T-cell (primary cell): ENCODE measurements at regions not wholly inside any gene's neighbourhood (a gene's known extent, or its start where the extent isn't known, plus 50 kb on each side); places are given as distances from the start of the nearest gene placed in this dataset.

ENCODE experiments used
- ATAC-seq, 4 experiments: fragments of 200-7000 bp in 3 of 4; fragments of 150-1000 bp in 1 of 4; cut with Tn5 transposase; replicated peaks in 1 of 4; 1 replicate in 3 of 4; 2 replicates in 1 of 4; pipeline ENCODE4 v1.10.0; 2021; ENCODE audit warnings: moderate library complexity in 3 of 4, mild to moderate bottlenecking in 2 of 4, moderate number of reproducible peaks in 1 of 4
- CTCF ChIA-PET, 2 donors: fragments of 300-600 bp; sonication (Branson Sonifier 250); formaldehyde crosslinking; loops; one replicate each; lab custom pipeline; 2022; ENCODE audit warnings: antibody characterized with exemption in 2 of 2; lab: Charles Lee
- POLR2A ChIA-PET, 2 donors: fragments of 300-600 bp; sonication (Branson Sonifier 250); formaldehyde crosslinking; loops; one replicate each; lab custom pipeline; 2022; ENCODE audit warnings: antibody characterized with exemption in 2 of 2; lab: Charles Lee
- DNase-seq, 35 experiments: peaks; one replicate each; pipeline versions ENCODE4 v3.0.0 to v3.0.0-alpha.2; 2013 to 2023
- H3K27ac ChIP-seq: one replicate; pipeline ENCODE4 v1.5.1; 2013; ENCODE audit warnings: low read length
- H3K27me3 ChIP-seq, 2 experiments: replicated peaks in 1 of 2; 1 replicate in 1 of 2; 2 replicates in 1 of 2; pipeline versions ENCODE4 v1.6.1 to v1.7.0; 2013; ENCODE audit warnings: low read length in 1 of 2, mixed read lengths in 1 of 2; ENCODE audit not compliant: control insufficient read depth in 2 of 2, insufficient read depth in 2 of 2; ENCODE audit errors: extremely low read depth in 1 of 2
- H3K36me3 ChIP-seq, 2 donors: 1 replicate in 1 of 2; 2 replicates in 1 of 2; pipeline versions ENCODE4 v1.6.1 to v1.7.0; 2013; ENCODE audit warnings: low read length in 1 of 2; ENCODE audit not compliant: control insufficient read depth in 2 of 2, insufficient read depth in 1 of 2; ENCODE audit errors: extremely low read depth in 1 of 2
- H3K4me1 ChIP-seq, 2 experiments: 1 replicate in 1 of 2; 2 replicates in 1 of 2; pipeline versions ENCODE4 v1.6.1 to v1.7.0; 2013; ENCODE audit warnings: low read length in 2 of 2, mixed read lengths in 1 of 2; ENCODE audit not compliant: insufficient read depth in 2 of 2, control insufficient read depth in 1 of 2; ENCODE audit errors: extremely low read depth in 1 of 2
- H3K4me3 ChIP-seq, 2 donors: 1 replicate in 1 of 2; 2 replicates in 1 of 2; pipeline versions ENCODE4 v1.5.1 to v1.7.0; 2013; ENCODE audit warnings: mild to moderate bottlenecking in 2 of 2, low read length in 1 of 2, moderate library complexity in 1 of 2; ENCODE audit not compliant: control insufficient read depth in 1 of 2; ENCODE audit errors: extremely low read depth in 1 of 2
- H3K9me3 ChIP-seq: 2 replicates; pipeline ENCODE4 v1.7.0; 2013
- H3K27ac Mint-ChIP-seq, 2 donors: one replicate each; pipeline ENCODE4 v1.8.0; 2020 to 2021; ENCODE audit warnings: mild to moderate bottlenecking in 2 of 2, mixed read lengths in 2 of 2
- H3K27me3 Mint-ChIP-seq, 2 donors: one replicate each; pipeline ENCODE4 v1.8.0; 2021 to 2022; ENCODE audit warnings: mixed read lengths in 2 of 2
- H3K36me3 Mint-ChIP-seq: one replicate; pipeline ENCODE4 v1.8.0; 2021; ENCODE audit warnings: mixed read lengths
- H3K4me1 Mint-ChIP-seq, 3 donors: one replicate each; pipeline ENCODE4 v1.8.0; 2020 to 2022; ENCODE audit warnings: mixed read lengths in 3 of 3, mild to moderate bottlenecking in 1 of 3
- H3K4me3 Mint-ChIP-seq, 3 donors: one replicate each; pipeline ENCODE4 v1.8.0; 2020 to 2022; ENCODE audit warnings: mild to moderate bottlenecking in 3 of 3, mixed read lengths in 3 of 3, moderate library complexity in 3 of 3
- H3K9me3 Mint-ChIP-seq, 3 donors: one replicate each; pipeline ENCODE4 v1.8.0; 2020 to 2022; ENCODE audit warnings: mixed read lengths in 3 of 3
- WGBS: methylation state at CpG from one replicate; pipeline ENCODE4 v1.1.5; 2013; ENCODE audit warnings: missing lambda C conversion rate; ENCODE audit not compliant: insufficient coverage; 5-methylcytosine and 5-hydroxymethylcytosine counted together

GRCh38 chr21:20703112-20703767 lies 295.0 kb upstream of the NCAM2 start:
- no peak for DNase-seq
- Histone ChIP-seq H3K27me3 (no peaks in the 10 kb centered on the region), H3K9me3 (no peaks in the 10 kb centered on the region), H3K4me1 (no peaks in the 10 kb centered on the region), H3K27ac (no peak overlapping the region), H3K36me3 (no peaks in the 10 kb centered on the region), H3K4me3 (no peak overlapping the region)
- 57% methylated on average over 1 of the region's 4 CpGs for WGBS
- POLR2A ChIA-PET, result no interaction called here
- CTCF ChIA-PET, result no interaction called here
- H3K4me1 Mint-ChIP-seq, result no peaks in the 10 kb centered on the region
- H3K4me3 Mint-ChIP-seq, result no peak overlapping the region
- H3K36me3 Mint-ChIP-seq, result no peaks in the 10 kb centered on the region
- H3K27ac Mint-ChIP-seq, result no peak overlapping the region
- no peak for ATAC-seq
- peaks cover 0 to 13% (median 8%) of the 10 kb centered on the region in 3 donors for H3K9me3 Mint-ChIP-seq
- no peaks in the 10 kb centered on the region for H3K27me3 Mint-ChIP-seq

- POLR2A ChIA-PET, result no interaction called here
- no peak overlapping the region for H3K27ac Mint-ChIP-seq
- no CpG with 5 or more reads among the region's 2 CpGs for WGBS
- H3K36me3 Mint-ChIP-seq, result no peaks in the 10 kb centered on the region
- no peaks in the 10 kb centered on the region for H3K27me3 ChIP-seq
- H3K4me3 Mint-ChIP-seq, result no peak overlapping the region
- no peak overlapping the region for H3K27ac ChIP-seq
- H3K9me3 ChIP-seq, result no peaks in the 10 kb centered on the region
- peaks cover 9 to 24% (median 11%) of the 10 kb centered on the region in 3 donors for H3K9me3 Mint-ChIP-seq
- H3K27me3 Mint-ChIP-seq, result no peaks in the 10 kb centered on the region
- H3K36me3 ChIP-seq, result no peaks in the 10 kb centered on the region
- CTCF ChIA-PET, result no interaction called here
- H3K4me1 Mint-ChIP-seq, result no peaks in the 10 kb centered on the region
- ATAC-seq, result no peak
- H3K4me1 ChIP-seq, result no peaks in the 10 kb centered on the region
- no peak overlapping the region for H3K4me3 ChIP-seq
- no peak for DNase-seq
Observed at GRCh38 chr21:20720623-20721022, 277.6 kb upstream of the NCAM2 start.

- Histone ChIP-seq H3K36me3 (no peaks in the 10 kb centered on the region), H3K4me1 (no peaks in the 10 kb centered on the region), H3K4me3 (no peak overlapping the region), H3K27ac (no peak overlapping the region), H3K27me3 (no peaks in the 10 kb centered on the region), H3K9me3 (no peaks in the 10 kb centered on the region)
- Mint-ChIP-seq H3K4me3 (no peak overlapping the region), H3K27ac (no peak overlapping the region), H3K27me3 (no peaks in the 10 kb centered on the region), H3K4me1 (no peaks in the 10 kb centered on the region), H3K36me3 (no peaks in the 10 kb centered on the region), H3K9me3 (peaks cover 7 to 21% (median 11%) of the 10 kb centered on the region in 3 donors)
- WGBS, result 74% methylated on average over 5 of the region's 6 CpGs
- POLR2A ChIA-PET, result no interaction called here
- ATAC-seq (no peak), DNase-seq (no peak)
- CTCF ChIA-PET, result no interaction called here
Observed at GRCh38 chr21:20721151-20721550, 277.1 kb upstream of the NCAM2 start.

GRCh38 chr21:20728691-20729090 lies 269.5 kb upstream of the NCAM2 start:
- no peak for DNase-seq
- H3K4me3 Mint-ChIP-seq, result no peak overlapping the region
- no peak overlapping the region for H3K27ac Mint-ChIP-seq
- CTCF ChIA-PET, result no interaction called here
- no peaks in the 10 kb centered on the region for H3K27me3 Mint-ChIP-seq
- no peak for ATAC-seq
- Histone ChIP-seq H3K9me3 (peaks cover 2% of the 10 kb centered on the region), H3K4me3 (no peak overlapping the region), H3K27ac (no peak overlapping the region), H3K36me3 (no peaks in the 10 kb centered on the region), H3K4me1 (no peaks in the 10 kb centered on the region), H3K27me3 (no peaks in the 10 kb centered on the region)
- no peaks in the 10 kb centered on the region for H3K36me3 Mint-ChIP-seq
- 73% methylated on average over 3 of the region's 6 CpGs for WGBS
- H3K4me1 Mint-ChIP-seq, result no peaks in the 10 kb centered on the region
- POLR2A ChIA-PET, result no interaction called here
- H3K9me3 Mint-ChIP-seq, result peaks cover 3 to 5% (median 5%) of the 10 kb centered on the region in 3 donors

- Mint-ChIP-seq H3K9me3 (peaks cover 3 to 5% (median 5%) of the 10 kb centered on the region in 3 donors), H3K27me3 (no peaks in the 10 kb centered on the region), H3K36me3 (no peaks in the 10 kb centered on the region), H3K4me1 (no peaks in the 10 kb centered on the region), H3K4me3 (no peak overlapping the region), H3K27ac (no peak overlapping the region)
- Histone ChIP-seq H3K9me3 (peaks cover 2% of the 10 kb centered on the region), H3K4me3 (no peak overlapping the region), H3K27ac (no peak overlapping the region), H3K4me1 (no peaks in the 10 kb centered on the region), H3K36me3 (no peaks in the 10 kb centered on the region), H3K27me3 (no peaks in the 10 kb centered on the region)
- ATAC-seq, result no peak
- 92% methylated on average over 2 of the region's 2 CpGs for WGBS
- DNase-seq, result no peak
- ChIA-PET POLR2A (no interaction called here), CTCF (no interaction called here)
Observed at GRCh38 chr21:20729376-20729775, 268.8 kb upstream of the NCAM2 start.

GRCh38 chr21:20730441-20730840 lies 267.8 kb upstream of the NCAM2 start:
- no peaks in the 10 kb centered on the region for H3K27me3 ChIP-seq
- no peaks in the 10 kb centered on the region for H3K27me3 Mint-ChIP-seq
- POLR2A ChIA-PET, result no interaction called here
- H3K4me1 Mint-ChIP-seq, result no peaks in the 10 kb centered on the region
- H3K4me3 Mint-ChIP-seq, result no peak overlapping the region
- ATAC-seq, result no peak
- H3K9me3 Mint-ChIP-seq, result peaks cover 3 to 5% (median 3%) of the 10 kb centered on the region in 3 donors
- no peak overlapping the region for H3K27ac Mint-ChIP-seq
- H3K36me3 Mint-ChIP-seq, result no peaks in the 10 kb centered on the region
- H3K4me3 ChIP-seq, result no peak overlapping the region
- no peak overlapping the region for H3K27ac ChIP-seq
- peaks cover 2% of the 10 kb centered on the region for H3K9me3 ChIP-seq
- 89% methylated on average over 6 of the region's 6 CpGs for WGBS
- H3K36me3 ChIP-seq, result no peaks in the 10 kb centered on the region
- no peaks in the 10 kb centered on the region for H3K4me1 ChIP-seq
- no peak for DNase-seq
- CTCF ChIA-PET, result no interaction called here

- DNase-seq (no peak), ATAC-seq (no peak)
- Histone ChIP-seq H3K27me3 (no peaks in the 10 kb centered on the region), H3K4me3 (no peak overlapping the region), H3K4me1 (no peaks in the 10 kb centered on the region), H3K36me3 (no peaks in the 10 kb centered on the region), H3K27ac (no peak overlapping the region), H3K9me3 (peaks cover 2% of the 10 kb centered on the region)
- WGBS, result no CpG with 5 or more reads among the region's 1 CpG
- no peaks in the 10 kb centered on the region for H3K4me1 Mint-ChIP-seq
- H3K4me3 Mint-ChIP-seq, result no peak overlapping the region
- H3K9me3 Mint-ChIP-seq, result peaks cover 7 to 27% (median 14%) of the 10 kb centered on the region in 3 donors
- ChIA-PET POLR2A (no interaction called here), CTCF (no interaction called here)
- H3K36me3 Mint-ChIP-seq, result no peaks in the 10 kb centered on the region
- no peaks in the 10 kb centered on the region for H3K27me3 Mint-ChIP-seq
- no peak overlapping the region for H3K27ac Mint-ChIP-seq
Observed at GRCh38 chr21:20735257-20735656, 263.0 kb upstream of the NCAM2 start.
